ENCODE measurements at regions not wholly inside any gene's neighbourhood (a gene's known extent, or its start where the extent isn't known, plus 50 kb on each side); places are given as distances from the start of the nearest gene placed in this dataset.
A peak's percentile ranks its signal among the peaks of the same experiment; 100 is the strongest.

- H3K4me3 Mint-ChIP-seq (ENCODE audit: unreplicated experiment), result no peak overlapping the region
- TF ChIP-seq CTCF (IDR thresholded peaks at IDR 0.05), result no peak
- H3K4me1 Mint-ChIP-seq (ENCODE audit: low read depth), result no peaks in the 10 kb centered on the region
- peaks cover 36% of the 10 kb centered on the region for H3K9me3 Mint-ChIP-seq (ENCODE audit: low read depth)
- peaks cover 25% of the 10 kb centered on the region for H3K27me3 Mint-ChIP-seq (ENCODE audit: low read depth)
- DNase-seq (ENCODE audit: low spot score), result no peak
- H3K27ac Mint-ChIP-seq (ENCODE audit: unreplicated experiment), result peak overlapping the region; percentile 27
- H3K36me3 Mint-ChIP-seq (ENCODE audit: low read depth), result peaks cover 9% of the 10 kb centered on the region
These were observed 80.9 kb upstream of the NKX1-1 start for GRCh38 chr4:1487106-1487505.

- Mint-ChIP-seq H3K4me1 (ENCODE audit: low read depth) (no peaks in the 10 kb centered on the region), H3K27ac (ENCODE audit: unreplicated experiment) (no peak overlapping the region), H3K9me3 (ENCODE audit: low read depth) (peaks cover 47% of the 10 kb centered on the region), H3K27me3 (ENCODE audit: low read depth) (peaks cover 25% of the 10 kb centered on the region), H3K36me3 (ENCODE audit: low read depth) (peaks cover 9% of the 10 kb centered on the region), H3K4me3 (ENCODE audit: unreplicated experiment) (no peak overlapping the region)
- no peak for DNase-seq (ENCODE audit: low spot score)
- no peak for TF ChIP-seq CTCF (IDR thresholded peaks at IDR 0.05)
These were observed 79.0 kb upstream of the NKX1-1 start for GRCh38 chr4:1485280-1485679.

- peaks cover 43% of the 10 kb centered on the region for H3K9me3 Mint-ChIP-seq (ENCODE audit: low read depth)
- DNase-seq (ENCODE audit: low spot score), result no peak
- no peak for TF ChIP-seq CTCF (IDR thresholded peaks at IDR 0.05)
- H3K36me3 Mint-ChIP-seq (ENCODE audit: low read depth), result peaks cover 3% of the 10 kb centered on the region
- H3K4me1 Mint-ChIP-seq (ENCODE audit: low read depth), result no peaks in the 10 kb centered on the region
- no peak overlapping the region for H3K27ac Mint-ChIP-seq (ENCODE audit: unreplicated experiment)
- peaks cover 7% of the 10 kb centered on the region for H3K27me3 Mint-ChIP-seq (ENCODE audit: low read depth)
- H3K4me3 Mint-ChIP-seq (ENCODE audit: unreplicated experiment), result no peak overlapping the region
These were observed 74.5 kb upstream of the NKX1-1 start for GRCh38 chr4:1480720-1481119.

- no peaks in the 10 kb centered on the region for H3K4me1 Mint-ChIP-seq (ENCODE audit: low read depth)
- no peaks in the 10 kb centered on the region for H3K36me3 Mint-ChIP-seq (ENCODE audit: low read depth)
- TF ChIP-seq CTCF (IDR thresholded peaks at IDR 0.05), result no peak
- H3K4me3 Mint-ChIP-seq (ENCODE audit: unreplicated experiment), result no peak overlapping the region
- H3K9me3 Mint-ChIP-seq (ENCODE audit: low read depth), result peaks cover 37% of the 10 kb centered on the region
- DNase-seq (ENCODE audit: low spot score), result no peak
- H3K27ac Mint-ChIP-seq (ENCODE audit: unreplicated experiment), result no peak overlapping the region
- H3K27me3 Mint-ChIP-seq (ENCODE audit: low read depth), result peaks cover 12% of the 10 kb centered on the region
These were observed 73.2 kb upstream of the NKX1-1 start for GRCh38 chr4:1479454-1479853.

- Mint-ChIP-seq H3K9me3 (ENCODE audit: low read depth) (peaks cover 31% of the 10 kb centered on the region), H3K36me3 (ENCODE audit: low read depth) (no peaks in the 10 kb centered on the region), H3K27me3 (ENCODE audit: low read depth) (peaks cover 13% of the 10 kb centered on the region), H3K4me1 (ENCODE audit: low read depth) (no peaks in the 10 kb centered on the region), H3K4me3 (ENCODE audit: unreplicated experiment) (no peak overlapping the region), H3K27ac (ENCODE audit: unreplicated experiment) (no peak overlapping the region)
- no peak for TF ChIP-seq CTCF (IDR thresholded peaks at IDR 0.05)
- no peak for DNase-seq (ENCODE audit: low spot score)
These were observed 72.6 kb upstream of the NKX1-1 start for GRCh38 chr4:1478766-1479355.
